ENCODE measurements at regions not wholly inside any gene's neighbourhood (a gene's known extent, or its start where the extent isn't known, plus 50 kb on each side); places are given as distances from the start of the nearest gene placed in this dataset.
A peak's percentile ranks its signal among the peaks of the same experiment; 100 is the strongest.

- peaks cover 0 to 19% (median 4%) of the 10 kb centered on the region in 3 experiments; a peak in 5 of 7 replicates for H3K36me3 Mint-ChIP-seq (ENCODE audit: insufficient read depth in 1 of 3, low read depth in 3 of 3)
These were observed 141.7 kb downstream of the ARL4C start for GRCh38 chr2:234355021-234355720.

More at GRCh38 chr2:234355021-234355720, 141.7 kb downstream of the ARL4C start:
- Histone ChIP-seq H3K23ac (ENCODE audit: insufficient read length, low read depth, low read length) (no peak overlapping the region), H2BK12ac (ENCODE audit: insufficient read length, low read depth, low read length) (no peak overlapping the region), H3K14ac (ENCODE audit: insufficient read depth, low read length) (peak overlapping the region; percentile 64; the same call in 1 of the 2 replicates), H3K9me3 (ENCODE audit: control insufficient read depth, low read depth, low read length) (no peaks in the 10 kb centered on the region), H2AFZ (ENCODE audit: low read length) (no peak overlapping the region), H3K79me1 (ENCODE audit: insufficient read depth, low read depth, low read length, poor library complexity, severe bottlenecking) (no peaks in the 10 kb centered on the region), H3K27ac (ENCODE audit: insufficient read length, low read depth, low read length) (no peak overlapping the region), H3K56ac (ENCODE audit: insufficient read length, low read depth, low read length) (no peak overlapping the region), H2BK20ac (ENCODE audit: low read depth, low read length, poor library complexity, severe bottlenecking) (peak overlapping the region; percentile 64), H4K91ac (ENCODE audit: insufficient read length, low read depth, low read length) (no peak overlapping the region), H3K27me3 (ENCODE audit: insufficient read depth, low read length) (no peaks in the 10 kb centered on the region), H2AK5ac (ENCODE audit: insufficient read length, low read length) (no peak overlapping the region), H2BK15ac (ENCODE audit: low read depth, low read length) (no peak overlapping the region), H3K23me2 (ENCODE audit: insufficient read length, low read depth, low read length, poor library complexity, severe bottlenecking) (no peaks in the 10 kb centered on the region), H3K4me2 (ENCODE audit: insufficient read depth, insufficient read length, low read length) (no peak overlapping the region), H3K4me1 (ENCODE audit: insufficient read depth, low read length) (no peaks in the 10 kb centered on the region), H3T11ph (ENCODE audit: low read length) (no peak overlapping the region), H3K18ac (ENCODE audit: insufficient read length, low read depth, low read length) (no peak overlapping the region), H2BK5ac (ENCODE audit: insufficient read length, low read length) (no peak overlapping the region), H4K5ac (ENCODE audit: insufficient read length, low read depth, low read length) (no peak overlapping the region), H3K9ac (ENCODE audit: extremely low read depth, insufficient read length, low read length) (no peak overlapping the region), H3K79me2 (ENCODE audit: insufficient read depth, low read length) (no peaks in the 10 kb centered on the region), H3K4ac (ENCODE audit: low read depth, low read length) (no peak overlapping the region), H2BK120ac (ENCODE audit: low read depth, low read length, poor library complexity, severe bottlenecking) (no peak overlapping the region), H4K20me1 (ENCODE audit: control insufficient read depth, insufficient read depth, insufficient read length) (no peaks in the 10 kb centered on the region), H4K8ac (replicated peaks; ENCODE audit: insufficient read length, low read depth, low read length) (no peak overlapping the region)
- DNase-seq: no peak
- peaks cover 8% of the 10 kb centered on the region for H3K27me3 Mint-ChIP-seq (ENCODE audit: low read depth)
- WGBS (ENCODE audit: extremely low coverage, insufficient read length, low lambda C conversion rate): no CpG with 5 or more reads among the region's 12 CpGs
- no peak for TF ChIP-seq CTCF (conservative IDR thresholded peaks at IDR 0.05)
- H3K27ac Mint-ChIP-seq: no peak overlapping the region
- peaks cover 15 to 24% of the 10 kb centered on the region in 2 experiments for H3K4me1 Mint-ChIP-seq
- H3K9me3 Mint-ChIP-seq: peaks cover 17 to 18% of the 10 kb centered on the region in 2 experiments; a peak in 4 of 5 replicates
- no peak overlapping the region for H3K4me3 Mint-ChIP-seq

All from H9 (cell line).